ENCODE measurements at regions not wholly inside any gene's neighbourhood (a gene's known extent, or its start where the extent isn't known, plus 50 kb on each side); places are given as distances from the start of the nearest gene placed in this dataset.

DNA sequence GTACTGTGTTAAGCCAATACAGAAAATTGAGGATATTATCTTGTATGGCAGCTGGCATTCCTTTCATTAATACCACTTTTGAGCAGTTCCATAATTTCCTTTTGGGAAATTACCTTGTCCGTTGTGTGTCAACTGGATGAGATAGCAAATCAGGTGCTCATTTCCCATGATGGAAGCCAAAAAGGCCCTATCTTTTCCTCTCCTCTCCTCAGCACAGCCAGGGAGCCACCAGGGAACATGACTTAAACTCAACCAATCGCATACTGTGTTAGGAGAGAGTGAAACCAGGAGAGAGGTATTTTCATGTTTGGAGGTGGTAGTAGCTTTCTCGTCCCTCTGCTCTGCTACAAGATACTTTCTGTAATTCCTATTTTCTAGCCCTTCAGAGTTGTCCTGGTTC lies 96.1 kb upstream of the TOX3 start:
- WGBS, 5 donors, result 80 to 91% (median 84%) methylated on average over 3 of the region's 3 CpGs
- no peaks in the 10 kb centered on the region for H3K36me3 ChIP-seq
- H3K9me3 ChIP-seq, result no peaks in the 10 kb centered on the region
- intact Hi-C loops (cut with DNase I; ENCODE audit: low total_unique reads), result no loop called here
- no peaks in the 10 kb centered on the region for H3K27me3 ChIP-seq
- TF ChIP-seq POLR2AphosphoS5 (IDR thresholded peaks at IDR 0.05) (no peak), POLR2A (IDR thresholded peaks at IDR 0.05) (no peak), EP300 (IDR thresholded peaks at IDR 0.05) (no peak)
- TF ChIP-seq, protein P1, sequence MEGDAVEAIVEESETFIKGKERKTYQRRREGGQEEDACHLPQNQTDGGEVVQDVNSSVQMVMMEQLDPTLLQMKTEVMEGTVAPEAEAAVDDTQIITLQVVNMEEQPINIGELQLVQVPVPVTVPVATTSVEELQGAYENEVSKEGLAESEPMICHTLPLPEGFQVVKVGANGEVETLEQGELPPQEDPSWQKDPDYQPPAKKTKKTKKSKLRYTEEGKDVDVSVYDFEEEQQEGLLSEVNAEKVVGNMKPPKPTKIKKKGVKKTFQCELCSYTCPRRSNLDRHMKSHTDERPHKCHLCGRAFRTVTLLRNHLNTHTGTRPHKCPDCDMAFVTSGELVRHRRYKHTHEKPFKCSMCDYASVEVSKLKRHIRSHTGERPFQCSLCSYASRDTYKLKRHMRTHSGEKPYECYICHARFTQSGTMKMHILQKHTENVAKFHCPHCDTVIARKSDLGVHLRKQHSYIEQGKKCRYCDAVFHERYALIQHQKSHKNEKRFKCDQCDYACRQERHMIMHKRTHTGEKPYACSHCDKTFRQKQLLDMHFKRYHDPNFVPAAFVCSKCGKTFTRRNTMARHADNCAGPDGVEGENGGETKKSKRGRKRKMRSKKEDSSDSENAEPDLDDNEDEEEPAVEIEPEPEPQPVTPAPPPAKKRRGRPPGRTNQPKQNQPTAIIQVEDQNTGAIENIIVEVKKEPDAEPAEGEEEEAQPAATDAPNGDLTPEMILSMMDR (IDR thresholded peaks at IDR 0.05), result no peak
- no peak for DNase-seq
- no peak overlapping the region for H3K27ac ChIP-seq
- no peaks in the 10 kb centered on the region for H3K4me1 ChIP-seq
- H3K4me3 ChIP-seq, result no peak overlapping the region

DNA sequence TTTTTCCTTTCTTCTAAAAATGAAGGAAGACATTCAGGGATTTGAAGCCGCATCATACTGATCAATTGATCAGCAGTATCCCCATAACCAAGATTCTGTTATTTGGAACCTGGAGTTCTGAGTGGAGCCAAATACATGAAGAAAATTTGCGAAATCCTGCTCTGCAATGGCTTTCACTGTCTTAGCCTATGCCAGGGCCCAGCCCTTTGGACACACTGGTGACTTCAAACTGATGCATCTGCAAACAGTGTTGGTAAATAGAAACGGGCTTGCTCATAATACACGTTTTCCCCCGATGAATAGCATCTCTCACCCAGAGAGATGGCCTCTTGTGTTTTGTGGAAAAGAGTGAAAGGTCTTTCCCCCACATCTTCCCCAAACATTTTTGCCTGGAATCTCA lies 87.6 kb upstream of the TOX3 start:
- DNase-seq, result peak in 1 of 2 donors; percentile 11
- Histone ChIP-seq H3K9me3 (peaks cover 0 to 11% (median 4%) of the 10 kb centered on the region in 4 donors), H3K4me1 (no peaks in the 10 kb centered on the region), H3K27ac (no peak overlapping the region), H3K27me3 (no peaks in the 10 kb centered on the region), H3K4me3 (no peak overlapping the region), H3K36me3 (no peaks in the 10 kb centered on the region)
- intact Hi-C loops (cut with DNase I; ENCODE audit: low total_unique reads), result no loop called here
- no peak for TF ChIP-seq POLR2AphosphoS5 (IDR thresholded peaks at IDR 0.05)
- TF ChIP-seq POLR2A (IDR thresholded peaks at IDR 0.05), result no peak
- TF ChIP-seq EP300 (IDR thresholded peaks at IDR 0.05), result no peak
- WGBS, 5 donors, result 64 to 81% (median 69%) methylated on average over 5 of the region's 5 CpGs

GRCh38 chr16:52634104-52634503 lies 87.2 kb upstream of the TOX3 start:
- no peaks in the 10 kb centered on the region for H3K36me3 ChIP-seq
- WGBS, 5 donors, result 27 to 58% (median 30%) methylated on average over 3 of the region's 3 CpGs
- peak in 1 of 2 donors; percentile 67 for DNase-seq
- H3K27ac ChIP-seq, result no peak overlapping the region
- intact Hi-C loops (cut with DNase I; ENCODE audit: low total_unique reads), result no loop called here
- TF ChIP-seq, protein P1 (IDR thresholded peaks at IDR 0.05), result no peak
- TF ChIP-seq POLR2A (IDR thresholded peaks at IDR 0.05) (no peak), POLR2AphosphoS5 (IDR thresholded peaks at IDR 0.05) (no peak)
- no peaks in the 10 kb centered on the region for H3K27me3 ChIP-seq
- no peaks in the 10 kb centered on the region for H3K4me1 ChIP-seq
- peaks cover 0 to 11% (median 4%) of the 10 kb centered on the region in 4 donors for H3K9me3 ChIP-seq
- no peak overlapping the region for H3K4me3 ChIP-seq

- Histone ChIP-seq H3K36me3 (no peaks in the 10 kb centered on the region), H3K27ac (no peak overlapping the region), H3K27me3 (no peaks in the 10 kb centered on the region), H3K9me3 (peaks cover 0 to 11% (median 4%) of the 10 kb centered on the region in 4 donors), H3K4me3 (no peak overlapping the region), H3K4me1 (no peaks in the 10 kb centered on the region)
- DNase-seq, result no peak
- intact Hi-C loops (cut with DNase I; ENCODE audit: low total_unique reads), result no loop called here
- no peak for TF ChIP-seq EP300 (IDR thresholded peaks at IDR 0.05)
- TF ChIP-seq POLR2AphosphoS5 (IDR thresholded peaks at IDR 0.05), result no peak
- TF ChIP-seq, protein P1 (IDR thresholded peaks at IDR 0.05), result no peak
- TF ChIP-seq POLR2A (IDR thresholded peaks at IDR 0.05), result no peak
- 89 to 95% (median 94%) methylated on average over 6 of the region's 6 CpGs for WGBS, 5 donors
Measured at GRCh38 chr16:52633230-52633629, 86.3 kb upstream of the TOX3 start.

DNA sequence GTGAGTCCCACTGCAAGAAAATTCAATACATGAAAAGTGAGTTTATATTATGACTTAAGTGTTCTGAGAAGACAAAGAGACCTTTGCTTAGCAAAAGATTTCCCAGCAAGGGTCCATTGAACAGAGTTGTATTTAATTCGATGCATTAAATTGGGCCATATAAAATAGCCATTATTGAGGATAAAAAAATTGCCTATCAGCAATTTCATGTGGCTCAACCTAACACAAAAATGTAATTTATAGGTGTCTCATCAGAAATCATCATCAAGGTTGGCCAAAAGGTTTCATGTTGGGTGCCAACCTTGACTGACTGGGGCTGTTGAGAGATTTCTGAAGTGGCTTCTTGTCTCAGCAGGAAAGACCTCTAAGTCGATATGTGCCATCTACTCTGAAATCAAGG lies 84.8 kb upstream of the TOX3 start:
- Histone ChIP-seq H3K27ac (no peak overlapping the region), H3K4me3 (no peak overlapping the region), H3K36me3 (no peaks in the 10 kb centered on the region), H3K27me3 (no peaks in the 10 kb centered on the region), H3K9me3 (peaks cover 0 to 11% (median 4%) of the 10 kb centered on the region in 4 donors), H3K4me1 (no peaks in the 10 kb centered on the region)
- DNase-seq, result no peak
- intact Hi-C loops (cut with DNase I; ENCODE audit: low total_unique reads), result no loop called here
- no peak for TF ChIP-seq POLR2AphosphoS5 (IDR thresholded peaks at IDR 0.05)
- TF ChIP-seq POLR2A (IDR thresholded peaks at IDR 0.05), result no peak
- no peak for TF ChIP-seq EP300 (IDR thresholded peaks at IDR 0.05)
- TF ChIP-seq, protein P1 (IDR thresholded peaks at IDR 0.05), result no peak
- WGBS, 5 donors, result 91 to 99% (median 97%) methylated on average over 2 of the region's 2 CpGs

All from stomach (tissue), 8 donors.